ENCODE measurements at regions not wholly inside any gene's neighbourhood (a gene's known extent, or its start where the extent isn't known, plus 50 kb on each side); places are given as distances from the start of the nearest gene placed in this dataset.

GRCh38 chr2:163155279-163155883, 316.8 kb upstream of the KCNH7 start:
- no peak overlapping the region for H3K9ac ChIP-seq (ENCODE audit: low read depth, low read length, poor library complexity, severe bottlenecking)
- H3K4me3 ChIP-seq (ENCODE audit: low read length, poor library complexity, severe bottlenecking), result no peak overlapping the region
- no peak for TF ChIP-seq EZH2phosphoT487 (IDR thresholded peaks at IDR 0.05; ENCODE audit: borderline replicate concordance)
- TF ChIP-seq CTCF (conservative IDR thresholded peaks at IDR 0.05; ENCODE audit: low read length), result peak; percentile 71
- H4K20me1 ChIP-seq (ENCODE audit: insufficient read depth, low read length, poor library complexity, severe bottlenecking), result no peaks in the 10 kb centered on the region
- H3F3A ChIP-seq (ENCODE audit: low read depth), result no peaks in the 10 kb centered on the region
- H2AFZ ChIP-seq (ENCODE audit: low read length), result no peak overlapping the region
- no peak overlapping the region for H3K4me2 ChIP-seq (ENCODE audit: low read depth, low read length, poor library complexity, severe bottlenecking)
- no peaks in the 10 kb centered on the region for H3K4me1 ChIP-seq (ENCODE audit: insufficient read depth, low read length, poor library complexity, severe bottlenecking)
- no peaks in the 10 kb centered on the region for H3K36me3 ChIP-seq (ENCODE audit: insufficient read depth, low read length)
- H3K27me3 ChIP-seq (ENCODE audit: insufficient read depth, low read length, poor library complexity, severe bottlenecking), result no peaks in the 10 kb centered on the region
- no peaks in the 10 kb centered on the region for H3K9me2 ChIP-seq (replicated peaks; ENCODE audit: low read depth, low read length)
- H3K9me3 ChIP-seq (ENCODE audit: insufficient read depth, low read depth, low read length), result no peaks in the 10 kb centered on the region
- H3K79me2 ChIP-seq (ENCODE audit: insufficient read depth, low read length), result no peaks in the 10 kb centered on the region

- no peaks in the 10 kb centered on the region for H3K36me3 ChIP-seq (ENCODE audit: insufficient read depth, low read length)
- no peaks in the 10 kb centered on the region for H3K9me3 ChIP-seq (ENCODE audit: insufficient read depth, low read depth, low read length)
- H3K79me2 ChIP-seq (ENCODE audit: insufficient read depth, low read length), result no peaks in the 10 kb centered on the region
- H2AFZ ChIP-seq (ENCODE audit: low read length), result no peak overlapping the region
- H3K4me1 ChIP-seq (ENCODE audit: insufficient read depth, low read length, poor library complexity, severe bottlenecking), result no peaks in the 10 kb centered on the region
- H3K9ac ChIP-seq (ENCODE audit: low read depth, low read length, poor library complexity, severe bottlenecking), result no peak overlapping the region
- H3K4me2 ChIP-seq (ENCODE audit: low read depth, low read length, poor library complexity, severe bottlenecking), result no peak overlapping the region
- H4K20me1 ChIP-seq (ENCODE audit: insufficient read depth, low read length, poor library complexity, severe bottlenecking), result no peaks in the 10 kb centered on the region
- H3K9me2 ChIP-seq (replicated peaks; ENCODE audit: low read depth, low read length), result no peaks in the 10 kb centered on the region
- H3K27me3 ChIP-seq (ENCODE audit: insufficient read depth, low read length, poor library complexity, severe bottlenecking), result no peaks in the 10 kb centered on the region
- H3K4me3 ChIP-seq (ENCODE audit: low read length, poor library complexity, severe bottlenecking), result no peak overlapping the region
- TF ChIP-seq EZH2phosphoT487 (IDR thresholded peaks at IDR 0.05; ENCODE audit: borderline replicate concordance), result no peak
- no peak for TF ChIP-seq CTCF (conservative IDR thresholded peaks at IDR 0.05; ENCODE audit: low read length)
- H3F3A ChIP-seq (ENCODE audit: low read depth), result no peaks in the 10 kb centered on the region
Measured at GRCh38 chr2:163142618-163143017, 304.1 kb upstream of the KCNH7 start.

- no peaks in the 10 kb centered on the region for H4K20me1 ChIP-seq (ENCODE audit: insufficient read depth, low read length, poor library complexity, severe bottlenecking)
- no peaks in the 10 kb centered on the region for H3F3A ChIP-seq (ENCODE audit: low read depth)
- no peaks in the 10 kb centered on the region for H3K36me3 ChIP-seq (ENCODE audit: insufficient read depth, low read length)
- no peaks in the 10 kb centered on the region for H3K79me2 ChIP-seq (ENCODE audit: insufficient read depth, low read length)
- H3K4me2 ChIP-seq (ENCODE audit: low read depth, low read length, poor library complexity, severe bottlenecking), result no peak overlapping the region
- no peak overlapping the region for H3K9ac ChIP-seq (ENCODE audit: low read depth, low read length, poor library complexity, severe bottlenecking)
- no peaks in the 10 kb centered on the region for H3K4me1 ChIP-seq (ENCODE audit: insufficient read depth, low read length, poor library complexity, severe bottlenecking)
- H3K4me3 ChIP-seq (ENCODE audit: low read length, poor library complexity, severe bottlenecking), result no peak overlapping the region
- no peak overlapping the region for H2AFZ ChIP-seq (ENCODE audit: low read length)
- H3K9me2 ChIP-seq (replicated peaks; ENCODE audit: low read depth, low read length), result no peaks in the 10 kb centered on the region
- TF ChIP-seq CTCF (conservative IDR thresholded peaks at IDR 0.05; ENCODE audit: low read length) (no peak), EZH2phosphoT487 (IDR thresholded peaks at IDR 0.05; ENCODE audit: borderline replicate concordance) (no peak)
- H3K27me3 ChIP-seq (ENCODE audit: insufficient read depth, low read length, poor library complexity, severe bottlenecking), result no peaks in the 10 kb centered on the region
- H3K9me3 ChIP-seq (ENCODE audit: insufficient read depth, low read depth, low read length), result no peaks in the 10 kb centered on the region
Measured at GRCh38 chr2:163138947-163139346, 300.4 kb upstream of the KCNH7 start.
